Muscle of leg (tissue), 3 donors: ENCODE measurements at regions not wholly inside any gene's neighbourhood (a gene's known extent, or its start where the extent isn't known, plus 50 kb on each side); places are given as distances from the start of the nearest gene placed in this dataset.
"Not testable (repeated sequence)": the region's sequence is repeated elsewhere in the genome, so short reads cannot be mapped to it uniquely, and the experiment has no call there.

Source experiments
- DNase-seq: peaks from one replicate; pipeline ENCODE4 v3.0.0; 2013
- H3K27ac ChIP-seq: one replicate; pipeline ENCODE4 v1.5.1; 2013; ENCODE audit warnings: mild to moderate bottlenecking, low read length, control low read depth
- H3K27me3 ChIP-seq: one replicate; pipeline ENCODE4 v1.6.1; 2013; ENCODE audit warnings: low read length; ENCODE audit not compliant: control insufficient read depth, insufficient read depth
- H3K36me3 ChIP-seq: one replicate; pipeline ENCODE4 v1.6.1; 2013; ENCODE audit warnings: low read length; ENCODE audit not compliant: control insufficient read depth, insufficient read depth
- H3K4me1 ChIP-seq: one replicate; pipeline ENCODE4 v1.6.1; 2013; ENCODE audit warnings: low read length; ENCODE audit not compliant: control insufficient read depth, insufficient read depth
- H3K4me3 ChIP-seq: one replicate; pipeline ENCODE4 v1.5.1; 2013; ENCODE audit warnings: low read length, control low read depth
- H3K9me3 ChIP-seq: replicated peaks from 2 replicates; pipeline ENCODE4 v1.6.1; 2013; ENCODE audit warnings: low read depth, low read length; ENCODE audit not compliant: control insufficient read depth
- WGBS: methylation state at CpG from one replicate; pipeline ENCODE4 v1.1.5; 2013; ENCODE audit warnings: missing lambda C conversion rate; ENCODE audit not compliant: insufficient coverage; 5-methylcytosine and 5-hydroxymethylcytosine counted together

- no peaks in the 10 kb centered on the region for H3K36me3 ChIP-seq
- no peak overlapping the region for H3K27ac ChIP-seq
- H3K4me1 ChIP-seq: no peaks in the 10 kb centered on the region
- no peaks in the 10 kb centered on the region for H3K9me3 ChIP-seq
- DNase-seq: no peak
- no CpG with 5 or more reads among the region's 1 CpG for WGBS
- no peak overlapping the region for H3K4me3 ChIP-seq
- no peaks in the 10 kb centered on the region for H3K27me3 ChIP-seq
Measured at GRCh38 chr9:100785946-100786345, 208.1 kb downstream of the CAVIN4 start.

GRCh38 chr9:100794738-100795269 is 216.9 kb downstream of the CAVIN4 start:
- Histone ChIP-seq H3K27me3 (no peaks in the 10 kb centered on the region), H3K27ac (no peak overlapping the region), H3K4me1 (no peaks in the 10 kb centered on the region), H3K9me3 (no peaks in the 10 kb centered on the region), H3K36me3 (no peaks in the 10 kb centered on the region), H3K4me3 (no peak overlapping the region)
- WGBS: 89% methylated on average over 3 of the region's 5 CpGs
- DNase-seq: no peak

- Histone ChIP-seq H3K27ac (no peak overlapping the region), H3K36me3 (no peaks in the 10 kb centered on the region), H3K9me3 (no peaks in the 10 kb centered on the region), H3K27me3 (no peaks in the 10 kb centered on the region), H3K4me1 (no peaks in the 10 kb centered on the region), H3K4me3 (no peak overlapping the region)
- 43% methylated on average over 2 of the region's 2 CpGs for WGBS
- no peak for DNase-seq
Measured at GRCh38 chr9:100803956-100804355, 224.6 kb upstream of the PLPPR1 start.

- Histone ChIP-seq H3K4me1 (no peaks in the 10 kb centered on the region), H3K9me3 (peaks cover 9% of the 10 kb centered on the region), H3K36me3 (no peaks in the 10 kb centered on the region), H3K4me3 (no peak overlapping the region), H3K27ac (no peak overlapping the region), H3K27me3 (no peaks in the 10 kb centered on the region)
- WGBS: 80% methylated on average over 2 of the region's 3 CpGs
- no peak for DNase-seq
Measured at GRCh38 chr9:100811643-100812042, 216.9 kb upstream of the PLPPR1 start.

- Histone ChIP-seq H3K36me3 (no peaks in the 10 kb centered on the region), H3K9me3 (peaks cover 11% of the 10 kb centered on the region), H3K4me3 (no peak overlapping the region), H3K27me3 (no peaks in the 10 kb centered on the region), H3K4me1 (no peaks in the 10 kb centered on the region), H3K27ac (no peak overlapping the region)
- 67% methylated on average over 2 of the region's 2 CpGs for WGBS
- DNase-seq: no peak
Measured at GRCh38 chr9:100813871-100814270, 214.7 kb upstream of the PLPPR1 start.

GRCh38 chr9:100819980-100820379 is 208.5 kb upstream of the PLPPR1 start:
- no peak for DNase-seq
- H3K4me3 ChIP-seq: no peak overlapping the region
- no peak overlapping the region for H3K27ac ChIP-seq
- no peaks in the 10 kb centered on the region for H3K27me3 ChIP-seq
- H3K36me3 ChIP-seq: no peaks in the 10 kb centered on the region
- H3K9me3 ChIP-seq: peaks cover 2% of the 10 kb centered on the region
- WGBS: 40% methylated on average over 1 of the region's 2 CpGs
- H3K4me1 ChIP-seq: no peaks in the 10 kb centered on the region

GRCh38 chr9:100833035-100833434 is 195.5 kb upstream of the PLPPR1 start:
- not testable (repeated sequence) for H3K27me3 ChIP-seq, DNase-seq, H3K4me1 ChIP-seq, H3K4me3 ChIP-seq, H3K27ac ChIP-seq, H3K36me3 ChIP-seq, H3K9me3 ChIP-seq
- WGBS: no CpG with 5 or more reads among the region's 8 CpGs

- Histone ChIP-seq H3K36me3 (no peaks in the 10 kb centered on the region), H3K27ac (no peak overlapping the region), H3K4me1 (no peaks in the 10 kb centered on the region), H3K9me3 (no peaks in the 10 kb centered on the region), H3K27me3 (no peaks in the 10 kb centered on the region), H3K4me3 (no peak overlapping the region)
- no peak for DNase-seq
- no CpG with 5 or more reads among the region's 2 CpGs for WGBS
Measured at GRCh38 chr9:100838857-100839256, 189.7 kb upstream of the PLPPR1 start.

GRCh38 chr9:100848726-100849125 is 179.8 kb upstream of the PLPPR1 start:
- H3K27me3 ChIP-seq: no peaks in the 10 kb centered on the region
- H3K4me3 ChIP-seq: no peak overlapping the region
- H3K36me3 ChIP-seq: no peaks in the 10 kb centered on the region
- no peak for DNase-seq
- H3K4me1 ChIP-seq: no peaks in the 10 kb centered on the region
- no peaks in the 10 kb centered on the region for H3K9me3 ChIP-seq
- no peak overlapping the region for H3K27ac ChIP-seq

- no peak overlapping the region for H3K4me3 ChIP-seq
- WGBS: 31% methylated on average over 3 of the region's 4 CpGs
- H3K4me1 ChIP-seq: no peaks in the 10 kb centered on the region
- no peak for DNase-seq
- H3K27ac ChIP-seq: no peak overlapping the region
- H3K36me3 ChIP-seq: no peaks in the 10 kb centered on the region
- H3K27me3 ChIP-seq: no peaks in the 10 kb centered on the region
- no peaks in the 10 kb centered on the region for H3K9me3 ChIP-seq
Measured at GRCh38 chr9:100852088-100852487, 176.4 kb upstream of the PLPPR1 start.

- Histone ChIP-seq H3K4me1 (no peaks in the 10 kb centered on the region), H3K27me3 (no peaks in the 10 kb centered on the region), H3K4me3 (no peak overlapping the region), H3K9me3 (peaks cover 2% of the 10 kb centered on the region), H3K36me3 (no peaks in the 10 kb centered on the region), H3K27ac (no peak overlapping the region)
- no peak for DNase-seq
- 0% methylated on average over 1 of the region's 3 CpGs for WGBS
Measured at GRCh38 chr9:100856238-100856637, 172.3 kb upstream of the PLPPR1 start.
